HG03139 (cell line): ENCODE measurements at regions not wholly inside any gene's neighbourhood (a gene's known extent, or its start where the extent isn't known, plus 50 kb on each side); places are given as distances from the start of the nearest gene placed in this dataset.

Experiments
- ATAC-seq: cut with Tn5 transposase; IDR thresholded peaks from one replicate; pipeline ENCODE4 v1.9.1; 2021; ENCODE audit not compliant: unreplicated experiment

- no peak for ATAC-seq
Measured at GRCh38 chr2:60652832-60653340, 99.4 kb upstream of the BCL11A start.

- no peak for ATAC-seq
Measured at GRCh38 chr2:60657673-60658072, 98.4 kb upstream of the PAPOLG start.

GRCh38 chr2:60659026-60659425 is 97.0 kb upstream of the PAPOLG start:
- no peak for ATAC-seq

- no peak for ATAC-seq
Measured at GRCh38 chr2:60661073-60661738, 94.9 kb upstream of the PAPOLG start.

- no peak for ATAC-seq
Measured at GRCh38 chr2:60662781-60663180, 93.3 kb upstream of the PAPOLG start.

GRCh38 chr2:60671966-60672365 is 84.1 kb upstream of the PAPOLG start:
- ATAC-seq: no peak

- peak; percentile 98 for ATAC-seq
Measured at GRCh38 chr2:60674524-60675165, 81.4 kb upstream of the PAPOLG start.

GRCh38 chr2:60675301-60675700 is 80.8 kb upstream of the PAPOLG start:
- ATAC-seq: no peak

GRCh38 chr2:60676706-60677330 is 79.2 kb upstream of the PAPOLG start:
- no peak for ATAC-seq

- no peak for ATAC-seq
Measured at GRCh38 chr2:60677356-60677755, 78.7 kb upstream of the PAPOLG start.

GRCh38 chr2:60678551-60678950 is 77.5 kb upstream of the PAPOLG start:
- no peak for ATAC-seq

- ATAC-seq: no peak
Measured at GRCh38 chr2:60679036-60679780, 76.9 kb upstream of the PAPOLG start.

- ATAC-seq: no peak
Measured at GRCh38 chr2:60693551-60693950, 62.5 kb upstream of the PAPOLG start.

GRCh38 chr2:60695793-60696192 is 60.3 kb upstream of the PAPOLG start:
- ATAC-seq: no peak

GRCh38 chr2:60699617-60700016 is 56.5 kb upstream of the PAPOLG start:
- ATAC-seq: no peak

GRCh38 chr2:60706021-60706420 is 50.0 kb upstream of the PAPOLG start:
- ATAC-seq: no peak
